ENCODE measurements at regions not wholly inside any gene's neighbourhood (a gene's known extent, or its start where the extent isn't known, plus 50 kb on each side); places are given as distances from the start of the nearest gene placed in this dataset.

DNA sequence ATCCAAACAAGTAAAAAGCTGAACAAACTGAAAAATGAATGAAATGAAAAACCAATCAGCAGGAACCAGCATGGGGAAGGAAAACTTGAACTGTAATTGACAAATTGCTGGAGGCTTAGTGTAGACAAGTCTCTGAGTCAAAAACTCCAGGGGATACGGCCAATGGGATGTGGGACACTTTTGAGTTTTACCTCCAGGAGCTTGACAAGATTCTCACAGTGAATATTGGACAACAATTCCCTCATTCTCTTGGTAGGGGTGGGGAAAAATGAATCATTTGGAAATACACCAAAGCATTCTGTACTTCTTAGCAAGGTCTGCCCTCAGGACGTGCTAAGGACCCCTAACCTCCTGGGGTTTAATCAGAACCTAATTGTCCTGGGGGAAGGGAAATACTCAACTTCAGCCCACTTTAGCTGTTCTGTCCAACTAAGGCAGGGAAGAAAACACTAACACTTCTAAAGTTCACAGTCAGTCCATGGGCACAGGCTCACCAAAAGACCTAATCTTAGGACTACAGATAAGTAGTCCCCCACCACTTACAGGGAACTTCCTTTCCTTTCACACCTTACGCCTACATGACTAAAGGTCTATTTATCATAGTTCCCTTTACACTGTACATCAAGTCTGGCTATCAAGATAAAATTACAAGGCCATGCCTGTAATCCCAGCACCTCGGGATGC, 60.7 kb upstream of the CDC42BPA start:
- DNase-seq (ENCODE audit: low read depth in 4 of 4, low spot score in 3 of 4) = no peak

DNA sequence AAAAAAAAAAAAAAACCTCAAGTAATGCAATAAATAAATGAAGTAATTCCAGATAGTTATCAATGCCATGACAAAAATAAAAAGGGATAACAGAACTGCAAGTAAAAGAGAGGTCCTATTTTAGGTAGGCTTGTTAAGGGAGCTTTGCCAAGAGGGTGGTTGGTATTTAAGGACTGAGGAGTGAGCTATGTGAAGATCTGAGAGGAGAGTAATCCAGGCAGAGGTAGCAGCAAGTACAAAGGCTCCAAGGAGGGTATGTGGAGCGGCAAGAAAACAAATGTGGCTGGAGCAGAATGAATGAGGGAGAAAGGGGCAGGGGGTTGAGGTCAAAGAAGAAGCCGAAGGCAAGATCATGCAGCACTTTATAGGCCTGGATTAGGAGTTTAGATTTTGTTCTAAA, 59.9 kb upstream of the CDC42BPA start:
- DNase-seq (ENCODE audit: low read depth in 4 of 4, low spot score in 3 of 4) = no peak

DNA sequence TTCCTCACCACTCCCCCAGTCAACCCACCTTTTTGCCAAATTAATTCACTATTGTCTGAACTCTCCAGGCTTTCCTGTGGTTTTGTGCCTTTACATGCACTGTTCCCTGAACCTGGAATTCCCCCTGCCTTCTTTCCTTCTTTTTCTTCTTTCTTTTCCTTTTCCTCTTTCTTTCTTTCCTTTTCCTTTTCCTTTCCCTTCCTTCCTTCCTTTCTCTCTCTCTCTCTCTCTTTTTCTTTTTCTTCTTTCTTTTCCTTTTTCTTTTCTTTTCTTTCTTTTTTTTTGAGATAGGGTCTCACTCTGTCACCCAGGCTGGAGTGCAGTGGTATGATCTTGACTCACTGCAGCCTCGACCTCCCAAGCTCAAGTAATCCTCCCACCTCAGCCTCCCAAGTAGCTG, 56.6 kb upstream of the CDC42BPA start:
- no peak for DNase-seq (ENCODE audit: low read depth in 4 of 4, low spot score in 3 of 4)

DNA sequence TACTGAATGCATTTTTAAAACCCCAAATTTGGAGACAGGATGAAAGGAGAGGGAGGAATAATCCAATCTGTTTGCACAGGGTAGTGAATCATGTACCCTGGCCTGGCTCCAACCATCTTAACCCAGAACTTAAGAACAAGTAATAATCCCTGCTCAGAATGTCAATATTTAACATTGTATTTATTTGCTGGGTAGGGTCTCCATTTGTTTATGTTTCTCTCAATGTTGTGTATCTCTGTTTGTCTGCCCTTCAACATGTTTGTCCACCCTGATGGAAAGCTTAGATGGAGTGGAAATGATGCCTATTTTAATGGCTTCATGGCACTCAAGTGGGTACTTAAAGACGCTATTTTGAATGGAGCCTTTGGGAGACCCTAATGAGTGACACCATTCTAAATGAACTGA, 54.4 kb upstream of the CDC42BPA start:
- no peak for DNase-seq (ENCODE audit: low read depth in 4 of 4, low spot score in 3 of 4)

DNA sequence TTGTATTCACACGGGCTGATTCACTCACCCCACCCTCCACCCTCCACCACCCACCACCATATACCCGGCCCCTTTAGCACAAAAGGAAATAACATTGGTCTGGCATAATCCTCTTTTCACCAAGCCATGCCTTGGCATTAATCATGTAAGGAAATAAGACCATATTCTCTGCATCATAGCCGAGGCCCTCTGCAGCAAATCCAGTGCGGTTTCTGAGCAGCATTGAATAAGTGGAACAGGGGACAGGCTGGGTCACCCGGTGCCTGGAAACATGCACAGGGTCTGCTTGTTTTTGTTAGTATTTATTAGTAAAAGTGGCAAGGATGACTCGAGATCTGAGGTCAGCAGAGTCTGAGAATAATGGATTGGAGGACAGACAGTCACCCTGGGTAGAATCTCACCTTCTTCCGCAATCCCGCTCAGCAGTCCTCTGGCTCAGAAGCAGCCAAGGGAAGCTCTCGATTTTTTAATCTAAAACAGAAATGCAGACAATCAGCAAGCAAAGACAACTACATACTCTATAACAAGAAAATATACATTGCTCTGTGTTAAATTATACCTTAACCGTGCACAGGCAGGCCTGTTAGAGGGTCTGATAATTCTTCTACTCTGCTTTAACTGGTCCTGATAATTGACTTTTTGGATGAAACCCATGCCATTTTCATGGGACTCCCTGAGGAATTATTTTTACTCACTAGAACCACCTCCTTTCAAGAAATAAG, 52.4 kb upstream of the CDC42BPA start:
- DNase-seq (ENCODE audit: low read depth in 4 of 4, low spot score in 3 of 4) = no peak

DNA sequence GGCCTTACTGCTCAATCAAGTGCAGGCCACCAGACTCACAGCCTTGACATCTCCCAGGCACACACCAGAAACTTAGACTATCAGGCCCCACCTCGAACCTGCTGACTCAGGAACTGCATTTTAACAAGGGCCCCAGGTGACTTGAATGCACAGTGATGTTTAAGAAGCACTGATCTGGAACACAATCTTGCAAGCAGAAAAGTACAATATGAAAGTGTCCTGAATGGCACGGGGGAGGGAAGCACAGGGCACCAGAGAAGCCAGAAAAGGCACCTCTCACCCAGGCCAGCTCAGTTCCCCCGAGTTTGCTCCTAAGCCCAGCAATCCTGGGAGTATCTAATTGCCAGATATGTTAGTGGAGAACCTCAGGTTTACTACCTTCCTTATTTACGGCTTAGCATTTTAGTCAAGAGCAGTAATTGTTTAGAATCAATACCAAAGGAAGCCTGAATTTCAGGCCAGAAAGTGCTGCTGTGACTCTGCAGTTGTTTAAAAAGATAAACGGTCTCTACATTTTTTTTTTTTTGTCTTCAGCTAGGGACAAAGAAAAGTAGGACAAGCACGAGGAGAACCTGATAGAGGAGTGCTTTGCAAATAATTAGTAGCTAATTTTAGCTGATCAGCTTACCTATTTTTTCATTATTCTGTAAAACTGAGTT, 50.9 kb upstream of the CDC42BPA start:
- DNase-seq (ENCODE audit: low read depth in 4 of 4, low spot score in 3 of 4) = no peak

All from left renal pelvis (tissue), 4 donors.